Stimulated activated CD4-positive, alpha-beta T cell treated with anti-CD3 and anti-CD28 coated beads, Interleukin-4, amount 100 ng/mL, for 24 hours (primary cell): ENCODE measurements at regions not wholly inside any gene's neighbourhood (a gene's known extent, or its start where the extent isn't known, plus 50 kb on each side); places are given as distances from the start of the nearest gene placed in this dataset.

Source experiments
- DNase-seq: peaks from one replicate; pipeline ENCODE4 v3.0.0-alpha.2; 2020

GRCh38 chr6:131510591-131510990 lies 62.4 kb upstream of the ARG1 start:
- DNase-seq: no peak

GRCh38 chr6:131519670-131520436 lies 53.2 kb upstream of the ARG1 start:
- peak; percentile 53 for DNase-seq
